GM19043 (cell line): ENCODE measurements at regions not wholly inside any gene's neighbourhood (a gene's known extent, or its start where the extent isn't known, plus 50 kb on each side); places are given as distances from the start of the nearest gene placed in this dataset.

Experiments
- ATAC-seq: cut with Tn5 transposase; IDR thresholded peaks from one replicate; pipeline ENCODE4 v1.9.1; 2021; ENCODE audit warnings: low read depth; ENCODE audit not compliant: unreplicated experiment

DNA sequence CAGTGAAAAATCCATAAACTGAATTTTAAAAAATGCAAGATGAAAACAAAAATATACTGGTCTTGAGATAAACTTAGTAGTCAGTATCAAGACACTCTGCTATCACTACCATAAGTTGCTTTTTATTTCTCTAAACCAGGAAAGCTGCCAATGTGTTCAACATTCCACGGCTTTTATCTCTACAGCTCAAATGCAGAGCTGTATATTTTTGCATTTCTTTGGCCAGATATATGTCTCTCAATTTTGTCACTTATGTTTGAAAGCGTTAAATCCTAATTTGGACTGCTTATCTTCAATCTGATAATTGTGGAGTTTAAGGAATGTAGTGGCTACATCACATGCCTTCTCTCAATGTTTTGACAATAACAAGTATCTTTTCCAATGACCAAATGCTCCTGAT, 609.5 kb downstream of the EPHA4 start:
- ATAC-seq: no peak

DNA sequence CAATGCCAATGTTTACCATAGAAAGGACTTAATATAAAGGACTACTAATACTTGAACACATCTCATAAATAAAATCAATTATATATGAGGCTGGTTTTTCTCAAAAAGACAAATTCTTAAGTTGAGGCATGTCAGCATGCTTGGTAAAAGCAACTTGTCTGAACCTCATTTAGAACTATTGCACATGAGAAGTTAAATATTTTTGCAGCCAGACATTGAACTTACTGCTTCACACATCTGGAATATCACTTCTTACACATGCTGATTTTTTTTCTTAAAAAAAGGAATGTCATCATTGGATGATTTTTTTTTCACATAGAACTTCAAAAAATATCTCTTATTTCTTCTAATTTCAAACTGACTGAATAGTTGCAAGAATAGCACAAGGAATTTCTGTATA, 609.0 kb downstream of the EPHA4 start:
- ATAC-seq: no peak

DNA sequence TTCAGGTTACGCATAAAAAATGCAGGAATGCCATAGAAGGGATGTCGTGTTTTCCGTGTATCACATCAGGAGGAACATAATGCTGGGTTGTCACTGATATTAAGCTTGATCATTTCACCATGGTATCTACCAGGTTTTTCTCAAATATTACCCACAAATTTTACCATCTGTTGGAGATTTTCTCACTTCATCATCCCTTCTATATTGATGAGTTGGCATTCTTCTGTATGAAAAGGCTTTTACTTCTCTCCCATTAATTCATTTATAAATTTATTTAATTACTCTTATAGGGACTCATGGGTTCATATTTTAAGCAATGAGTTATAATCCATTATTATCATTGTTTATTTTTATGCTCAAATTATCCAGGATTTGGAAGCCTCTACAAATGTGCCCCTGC, 608.2 kb downstream of the EPHA4 start:
- no peak for ATAC-seq

DNA sequence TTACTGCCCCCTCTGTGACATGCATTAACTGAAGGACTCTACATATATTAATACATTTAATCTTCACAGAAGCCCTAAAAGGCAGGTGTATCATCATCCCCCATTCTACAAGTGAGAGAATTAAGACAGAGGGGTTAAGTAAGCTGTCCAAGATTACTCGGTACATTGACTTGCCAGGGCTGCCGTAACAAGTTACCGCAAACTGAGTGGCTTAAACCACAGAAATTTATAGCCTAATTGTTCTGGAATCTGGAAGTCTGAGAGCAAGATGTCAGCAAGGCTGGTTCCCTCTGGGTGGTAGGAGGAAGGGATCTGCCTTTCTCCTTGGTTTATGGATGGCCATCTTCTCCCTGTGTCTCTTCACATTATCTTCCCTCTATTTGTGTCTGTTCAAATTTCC, 605.5 kb downstream of the EPHA4 start:
- no peak for ATAC-seq

DNA sequence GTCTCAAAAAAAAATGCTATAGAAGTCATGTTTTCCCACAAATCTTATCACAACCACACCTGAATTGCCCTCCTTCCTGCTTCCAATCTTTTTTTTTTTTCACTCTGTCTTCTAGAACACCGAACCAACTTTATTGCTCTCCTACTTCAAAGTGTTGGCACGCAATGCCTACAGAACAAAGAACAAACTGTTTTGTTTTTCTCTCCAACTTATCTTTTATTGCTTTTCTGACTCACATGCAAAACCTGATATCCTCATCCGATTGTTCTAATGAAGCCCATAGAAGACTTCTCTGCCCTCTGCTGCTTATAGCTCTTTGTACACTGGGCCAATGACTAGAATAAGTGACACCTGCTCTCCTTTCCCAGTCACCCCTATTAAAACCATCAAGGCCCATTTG, 602.8 kb downstream of the EPHA4 start:
- ATAC-seq: no peak

DNA sequence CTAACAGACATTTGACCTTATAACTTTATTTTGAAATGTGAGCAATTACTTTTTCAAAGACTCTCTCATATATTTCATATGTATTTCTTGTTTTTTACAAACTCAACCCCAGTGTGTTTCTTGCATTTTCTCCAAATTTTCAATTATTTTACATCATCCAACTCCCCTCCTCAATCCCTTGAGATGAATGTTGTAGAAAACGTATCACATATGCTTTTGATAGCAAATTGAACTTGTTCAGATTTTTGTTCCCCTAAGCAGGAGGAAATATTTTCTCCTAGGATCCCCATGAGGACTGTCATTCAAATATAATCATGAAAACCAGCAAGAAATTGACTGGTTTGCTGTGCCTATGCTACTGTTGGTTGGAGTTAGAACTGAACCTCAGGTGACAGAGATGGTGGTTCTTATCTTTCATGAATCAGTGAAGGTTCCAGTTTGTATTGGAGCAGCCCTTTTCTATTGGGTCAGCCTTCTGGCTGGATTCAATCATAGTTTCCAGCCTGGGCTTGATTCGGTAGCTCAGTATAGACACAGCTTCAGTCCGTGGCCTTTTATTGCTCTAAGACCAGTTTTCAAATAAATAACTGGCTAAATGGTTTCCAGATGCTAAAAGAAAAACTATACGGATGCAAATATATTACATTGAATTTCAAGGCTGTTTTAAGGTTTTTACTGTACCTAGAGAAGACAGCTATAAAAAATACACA, 591.0 kb downstream of the EPHA4 start:
- ATAC-seq: no peak

DNA sequence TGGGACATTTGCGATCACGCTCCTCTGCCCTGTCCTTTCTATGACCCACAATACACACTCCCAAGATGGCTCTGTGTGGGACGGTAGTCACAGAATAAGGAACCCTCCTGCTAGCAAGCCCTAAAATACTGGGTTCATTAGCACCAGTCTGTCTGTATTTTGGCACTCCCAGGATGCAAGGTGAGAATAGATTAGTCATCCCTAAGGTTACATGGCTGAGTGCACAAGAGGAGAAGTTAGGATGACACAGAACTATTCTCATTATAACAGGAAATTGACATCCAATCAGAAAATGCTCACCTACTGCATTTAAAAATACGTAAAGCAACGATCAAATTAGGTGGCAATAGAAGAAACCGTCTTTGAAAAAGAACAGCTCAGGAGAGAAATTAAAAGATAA, 590.2 kb downstream of the EPHA4 start:
- no peak for ATAC-seq

DNA sequence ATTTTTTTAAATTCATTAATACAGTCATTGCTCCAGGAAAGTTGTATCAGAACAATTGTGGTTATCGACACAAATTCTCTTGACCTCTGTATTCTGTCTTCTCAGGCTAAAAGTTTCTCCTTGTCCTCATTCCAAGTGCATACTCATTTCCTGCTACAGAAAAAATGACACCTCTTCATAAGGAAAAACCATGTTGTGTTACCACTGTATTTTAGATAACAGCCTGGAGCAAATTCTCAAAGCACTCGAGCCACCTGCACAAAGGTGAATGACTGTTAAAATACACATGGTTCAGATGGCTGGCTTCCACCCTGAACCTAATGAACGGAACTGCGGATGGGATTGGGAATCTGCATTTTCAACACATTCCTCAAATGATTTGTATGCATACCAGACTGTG, 586.5 kb downstream of the EPHA4 start:
- no peak for ATAC-seq

DNA sequence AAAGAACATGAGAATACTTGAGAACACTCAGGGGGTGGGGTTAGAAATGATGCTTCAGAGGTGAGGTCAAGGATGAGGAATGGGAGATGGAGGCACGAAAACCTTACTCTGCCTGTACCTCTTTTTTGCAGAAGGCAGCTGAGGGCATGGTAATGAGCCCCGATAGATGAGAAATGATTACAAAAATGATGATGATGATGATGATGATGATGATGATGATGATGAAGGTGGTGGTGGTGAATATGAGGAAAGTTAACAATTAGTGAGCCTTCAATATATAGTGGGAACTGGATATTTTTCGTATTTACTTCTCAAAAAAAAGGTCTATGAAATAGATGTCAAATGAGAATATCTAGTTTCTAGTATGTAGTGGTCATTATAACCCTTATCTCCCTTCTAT, 584.3 kb downstream of the EPHA4 start:
- no peak for ATAC-seq

DNA sequence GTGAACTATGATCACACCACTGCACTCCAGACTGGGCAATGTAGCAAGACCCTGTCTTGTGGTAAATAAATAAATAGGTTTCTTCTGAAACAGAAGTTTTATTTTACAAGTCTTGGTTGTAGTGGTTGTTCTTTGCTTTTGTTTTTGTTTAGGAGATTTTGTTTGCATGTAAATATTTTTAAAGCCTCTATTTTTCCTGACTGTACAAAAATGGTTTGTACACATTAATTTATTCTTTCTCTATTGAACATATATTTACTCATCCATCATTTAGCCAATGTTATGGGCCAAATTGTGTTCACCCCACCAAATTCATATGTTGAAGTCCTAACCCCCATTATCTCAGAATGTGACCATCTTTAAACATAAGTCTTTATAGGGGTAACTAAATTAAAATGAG, 580.1 kb downstream of the EPHA4 start:
- no peak for ATAC-seq

DNA sequence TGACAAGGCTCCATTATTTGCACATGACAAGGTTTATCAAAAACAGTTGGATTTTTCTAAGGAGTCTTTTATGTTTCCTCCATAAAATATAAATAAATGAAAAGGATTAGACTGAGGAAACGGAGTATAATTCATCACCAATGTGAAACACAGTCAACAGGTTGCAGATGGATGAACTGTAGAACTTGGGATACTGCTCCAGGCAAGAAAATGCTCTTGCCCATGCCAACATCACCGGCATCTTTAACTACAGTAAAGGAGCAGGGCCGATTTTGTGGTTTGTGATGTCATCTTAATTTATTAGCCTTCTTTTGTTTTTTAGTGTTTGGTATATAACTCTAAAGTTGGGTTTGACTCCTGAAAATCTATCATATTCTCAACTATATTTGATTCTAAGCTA, 577.3 kb downstream of the EPHA4 start:
- no peak for ATAC-seq

DNA sequence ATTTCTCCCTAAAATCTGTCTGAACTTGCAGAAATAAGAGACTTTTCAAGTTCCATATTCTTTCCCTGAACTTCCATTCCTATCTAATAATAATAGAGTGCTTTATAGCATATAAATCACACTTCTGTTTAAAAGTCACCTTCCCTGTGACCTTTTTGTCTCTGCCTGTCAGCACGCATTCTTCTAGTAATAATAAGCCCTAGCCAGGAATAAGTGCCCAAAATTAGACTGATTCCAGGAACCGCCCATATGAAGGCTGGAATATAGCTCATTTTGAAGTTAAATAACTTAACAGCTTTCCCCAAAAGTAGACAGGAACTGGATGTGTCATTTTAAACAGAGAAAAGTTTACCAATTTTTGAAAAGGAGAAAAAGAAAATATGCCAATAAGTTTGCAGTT, 576.5 kb downstream of the EPHA4 start:
- ATAC-seq: no peak

DNA sequence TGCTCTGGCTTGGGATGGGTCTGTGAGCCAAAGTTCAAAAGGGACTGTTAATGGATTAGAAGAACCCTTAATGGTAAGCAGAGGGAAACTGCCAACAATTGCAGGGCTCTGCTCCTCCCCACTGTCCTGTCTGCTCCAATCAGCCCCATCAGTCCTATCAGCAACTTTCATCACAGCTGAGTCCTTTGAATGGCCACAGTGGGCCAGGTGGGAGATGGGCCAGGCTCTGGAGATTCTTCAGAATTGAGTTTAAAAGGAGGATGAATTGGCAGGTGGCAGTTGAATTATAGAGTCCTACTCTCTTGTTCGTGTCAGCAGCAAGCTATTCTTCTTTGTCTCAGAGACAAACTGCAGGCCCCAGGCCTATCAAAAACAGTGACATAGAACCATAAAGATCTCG, 573.9 kb downstream of the EPHA4 start:
- no peak for ATAC-seq

DNA sequence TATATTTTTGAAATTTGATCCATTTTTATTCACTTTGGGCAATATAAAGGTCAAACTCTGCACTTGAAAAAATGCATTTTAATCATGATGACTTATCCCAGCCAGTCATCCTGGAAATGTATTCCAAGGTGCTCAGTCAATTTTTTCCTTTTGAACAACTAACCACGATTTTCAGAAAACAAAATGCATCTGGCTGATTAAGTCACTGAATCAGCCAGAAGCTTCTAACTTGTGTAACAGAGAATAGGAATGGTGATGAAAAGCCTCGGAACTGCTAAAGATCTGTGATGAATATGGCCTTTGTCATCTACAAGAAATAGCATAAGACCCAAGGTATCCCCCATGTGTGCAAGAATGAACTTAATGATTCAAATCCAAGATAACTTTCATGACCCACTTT, 572.7 kb downstream of the EPHA4 start:
- no peak for ATAC-seq

DNA sequence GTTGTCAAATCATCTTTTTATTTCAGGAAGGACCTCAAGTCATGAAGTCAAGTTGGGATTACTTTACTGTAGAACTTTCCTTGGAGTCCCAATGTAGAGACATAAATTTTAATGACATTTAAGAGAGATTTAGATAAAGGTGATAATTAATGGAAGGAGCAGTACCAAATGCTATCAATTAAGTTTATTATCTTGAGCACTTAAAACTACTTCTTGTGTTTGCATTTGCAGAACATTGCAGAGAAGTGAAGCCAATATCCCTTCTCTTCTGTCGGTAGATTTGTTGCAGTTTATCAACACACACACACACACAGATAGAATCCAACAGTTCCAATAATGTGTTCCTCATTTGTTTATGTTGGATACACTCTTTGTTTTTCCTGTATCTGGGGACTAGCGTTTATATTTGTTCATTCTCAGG, 570.7 kb downstream of the EPHA4 start:
- ATAC-seq: no peak

DNA sequence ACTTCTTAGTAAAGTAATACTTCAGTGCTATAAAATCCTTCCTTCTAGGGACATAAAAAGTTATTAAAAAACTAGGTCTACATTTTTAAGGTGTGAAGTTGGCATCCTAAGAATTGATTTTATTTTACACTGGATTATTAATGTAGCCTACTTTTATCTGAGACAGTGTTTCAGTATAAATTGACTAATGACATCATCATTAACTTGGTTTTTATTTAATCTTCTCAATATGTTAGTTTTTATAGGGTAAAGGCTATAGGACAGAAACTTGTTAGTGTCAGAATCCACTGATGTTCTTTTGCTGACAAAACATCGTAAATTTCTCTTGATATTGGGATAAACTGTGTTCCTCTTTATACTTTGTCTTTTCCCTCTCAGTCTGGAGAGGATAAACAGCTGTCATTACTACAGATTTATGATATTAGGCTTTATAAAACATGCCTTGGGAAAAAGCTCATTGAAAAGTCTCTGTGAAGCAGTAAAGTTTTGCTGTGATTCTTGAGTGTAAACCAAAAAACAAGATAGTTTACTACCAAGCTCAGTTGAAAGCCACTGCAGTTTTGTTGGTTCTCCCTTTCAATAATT, 569.9 kb downstream of the EPHA4 start:
- no peak for ATAC-seq

DNA sequence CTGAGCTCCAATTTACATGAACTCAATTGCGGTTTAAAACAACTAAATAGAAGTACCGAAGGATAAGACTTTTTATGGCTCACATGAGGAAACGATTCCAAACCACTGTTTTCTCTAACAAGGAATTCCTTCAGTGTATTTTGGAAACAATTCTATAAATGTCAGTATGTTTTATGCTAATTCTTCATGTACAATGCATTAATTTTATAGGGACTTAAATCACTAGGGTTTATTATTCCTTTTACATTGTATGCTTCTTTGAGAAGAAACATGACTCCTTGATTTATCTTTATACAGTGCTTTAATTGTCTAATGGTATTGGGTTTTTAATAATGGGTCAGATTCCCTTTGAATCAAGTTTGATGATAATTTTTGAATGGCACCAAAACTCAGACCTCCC, 566.8 kb downstream of the EPHA4 start:
- ATAC-seq: no peak

DNA sequence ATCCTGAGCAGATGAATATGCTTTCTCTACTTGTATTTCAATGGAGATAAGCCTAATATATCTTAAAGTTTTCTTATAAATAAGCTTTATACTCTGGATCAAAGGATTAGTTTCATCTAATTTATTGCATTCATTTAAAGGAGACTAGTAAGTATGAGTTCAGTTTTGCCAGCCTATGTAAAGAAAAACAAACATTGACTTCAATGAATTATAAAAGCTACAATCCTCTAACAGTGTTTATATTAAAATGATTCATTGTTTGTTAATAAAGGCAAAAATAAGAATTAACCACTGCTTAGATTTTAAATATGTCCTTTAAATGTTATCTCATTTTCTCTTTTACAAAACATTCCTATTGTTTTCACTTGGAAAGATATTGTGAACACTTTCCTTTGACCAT, 566.0 kb downstream of the EPHA4 start:
- no peak for ATAC-seq

DNA sequence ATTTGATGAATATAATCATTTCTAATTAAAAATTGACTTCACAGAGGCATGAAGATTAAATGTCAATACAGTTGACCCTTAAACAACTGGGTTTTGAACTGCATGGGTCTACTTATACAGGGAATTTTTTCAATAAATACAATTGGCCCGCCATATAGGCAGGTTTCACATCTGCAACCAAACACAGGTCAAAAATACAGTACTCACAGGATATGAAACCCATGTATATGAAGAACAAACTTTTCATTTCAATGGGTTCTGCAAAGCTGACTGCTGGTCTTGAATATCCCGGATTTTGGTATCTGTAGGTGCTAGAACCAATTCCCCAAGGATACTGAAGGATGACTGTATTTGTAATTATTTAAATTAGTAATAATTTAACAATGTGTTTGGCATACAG, 555.6 kb downstream of the EPHA4 start:
- no peak for ATAC-seq

DNA sequence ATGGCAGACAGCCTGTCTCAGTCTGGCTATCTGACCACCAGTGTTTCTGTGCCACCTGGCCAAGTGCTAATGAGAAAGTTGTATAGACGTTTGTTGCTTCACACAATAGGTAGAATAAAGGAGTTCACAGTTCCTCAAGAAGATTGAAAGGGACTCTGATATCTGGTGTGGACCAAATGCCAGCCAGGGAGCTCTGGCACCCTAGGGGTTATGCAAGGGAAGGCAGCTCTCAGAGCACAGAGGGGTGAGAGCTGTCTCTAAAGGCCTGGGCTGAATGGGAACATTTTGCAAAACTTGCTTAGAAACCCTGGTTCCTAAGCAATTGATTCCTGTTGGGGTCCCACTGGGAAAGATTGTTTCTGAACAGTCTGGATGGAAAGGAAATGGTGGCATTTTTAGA, 553.8 kb downstream of the EPHA4 start:
- no peak for ATAC-seq

DNA sequence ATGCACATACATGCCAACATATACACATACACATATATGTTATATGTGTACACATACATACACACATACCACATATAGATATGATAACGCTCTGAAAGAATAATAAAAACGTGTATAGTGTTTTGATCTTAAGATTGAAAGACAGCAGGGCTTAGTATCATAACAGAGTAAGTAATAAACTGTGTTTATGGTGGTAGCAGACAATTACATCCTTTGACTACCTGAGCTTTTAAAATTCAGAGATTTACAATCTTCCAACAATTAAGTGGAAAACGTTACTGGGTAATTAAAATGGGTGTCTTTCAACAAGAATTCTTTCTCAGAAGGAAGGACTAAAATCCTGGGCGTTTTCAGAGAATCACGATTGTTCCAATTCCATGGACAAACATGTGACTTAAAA, 552.4 kb downstream of the EPHA4 start:
- no peak for ATAC-seq

DNA sequence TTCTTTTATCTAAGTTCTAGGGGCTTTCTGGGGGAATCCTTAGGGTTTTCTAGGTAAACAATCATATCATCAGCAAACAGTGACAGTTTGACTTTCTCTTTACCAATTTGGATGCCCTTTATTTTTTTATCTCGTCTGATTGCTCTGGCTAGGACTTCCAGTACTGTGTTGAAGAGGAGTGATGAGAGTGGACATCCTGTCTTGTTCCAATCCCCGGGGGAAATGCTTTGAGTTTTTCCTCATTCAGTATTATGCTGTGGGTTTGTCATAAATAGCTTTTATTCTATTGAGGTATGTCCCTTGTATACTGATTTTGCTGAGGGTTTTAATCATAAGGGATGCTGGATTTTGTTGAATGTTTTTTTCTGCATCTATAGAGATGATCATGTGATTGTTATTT, 549.5 kb downstream of the EPHA4 start:
- ATAC-seq: no peak

DNA sequence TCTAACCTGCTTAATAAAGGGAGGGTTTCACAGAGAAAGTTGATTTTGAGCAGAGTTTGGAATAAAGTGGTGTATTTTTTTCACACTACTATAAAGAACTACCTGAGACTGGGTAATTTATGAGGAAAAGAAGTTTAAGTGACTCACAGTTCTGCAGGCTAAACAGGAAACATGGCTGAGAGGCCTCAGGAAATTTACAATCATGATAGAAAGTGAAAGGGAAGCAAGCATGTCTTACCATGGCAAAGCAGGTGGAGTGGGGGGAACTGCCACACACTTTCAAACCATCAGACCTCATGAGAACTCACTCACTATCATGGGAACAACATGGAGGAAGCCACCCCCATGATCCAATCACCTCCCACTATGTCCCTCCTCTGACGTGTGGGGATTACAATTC, 546.7 kb downstream of the EPHA4 start:
- no peak for ATAC-seq
